Natural killer cell (primary cell): ENCODE measurements at regions not wholly inside any gene's neighbourhood (a gene's known extent, or its start where the extent isn't known, plus 50 kb on each side); places are given as distances from the start of the nearest gene placed in this dataset.

Experiments used
- ATAC-seq, 3 donors: fragments of 150-1000 bp in 2 of 3; fragments of 200-7000 bp in 1 of 3; cut with Tn5 transposase; 1 replicate in 1 of 3; 2 replicates in 2 of 3; pipeline ENCODE4 v1.10.0; 2021; ENCODE audit warnings: mild to moderate bottlenecking in 2 of 3, moderate library complexity in 2 of 3
- DNase-seq, 2 donors: peaks; one replicate each; pipeline versions ENCODE4 v3.0.0 to v3.0.0-alpha.2; 2013 to 2021; ENCODE audit warnings: mixed read lengths in 1 of 2
- H3K27ac ChIP-seq: one replicate; pipeline ENCODE4 v1.5.1; 2013; ENCODE audit warnings: mild to moderate bottlenecking, low read length
- H3K27me3 ChIP-seq: one replicate; pipeline ENCODE4 v1.6.1; 2013; ENCODE audit warnings: low read length; ENCODE audit not compliant: control insufficient read depth, insufficient read depth
- H3K36me3 ChIP-seq: one replicate; pipeline ENCODE4 v1.6.1; 2013; ENCODE audit warnings: low read length; ENCODE audit not compliant: control insufficient read depth, insufficient read depth
- H3K4me1 ChIP-seq: one replicate; pipeline ENCODE4 v1.6.1; 2013; ENCODE audit warnings: low read length; ENCODE audit not compliant: control insufficient read depth, insufficient read depth
- H3K4me3 ChIP-seq: one replicate; pipeline ENCODE4 v1.5.1; 2013; ENCODE audit warnings: low read length
- H3K9me3 ChIP-seq: one replicate; pipeline ENCODE4 v1.6.1; 2013; ENCODE audit warnings: low read length; ENCODE audit not compliant: control insufficient read depth, insufficient read depth
- H3K27ac Mint-ChIP-seq, 2 donors: one replicate each; pipeline ENCODE4 v1.8.0; 2022; ENCODE audit warnings: mild to moderate bottlenecking in 2 of 2, mixed read lengths in 2 of 2, moderate library complexity in 1 of 2
- H3K27me3 Mint-ChIP-seq, 2 donors: one replicate each; pipeline ENCODE4 v1.8.0; 2022; ENCODE audit warnings: low read depth in 2 of 2, mixed read lengths in 2 of 2
- H3K36me3 Mint-ChIP-seq: one replicate; pipeline ENCODE4 v1.8.0; 2022; ENCODE audit warnings: mixed read lengths
- H3K4me1 Mint-ChIP-seq, 2 donors: one replicate each; pipeline ENCODE4 v1.8.0; 2022; ENCODE audit warnings: mixed read lengths in 2 of 2
- H3K4me3 Mint-ChIP-seq: one replicate; pipeline ENCODE4 v1.8.0; 2022; ENCODE audit warnings: mild to moderate bottlenecking, moderate library complexity, mixed read lengths
- H3K9me3 Mint-ChIP-seq, 2 donors: one replicate each; pipeline ENCODE4 v1.8.0; 2022; ENCODE audit warnings: mixed read lengths in 2 of 2
- WGBS: methylation state at CpG from one replicate; pipeline ENCODE4 v1.1.7; 2013; ENCODE audit warnings: missing lambda C conversion rate; ENCODE audit not compliant: insufficient coverage; 5-methylcytosine and 5-hydroxymethylcytosine counted together
- intact Hi-C: fragments of 100-400 bp; cut with micrococcal nuclease; formaldehyde crosslinking; loops from one replicate; pipeline ENCODE4 v1.14.2; 2022
- TF ChIP-seq, protein P1 (sequence below): fragments of 200-600 bp; IDR thresholded peaks from one replicate; pipeline ENCODE4 v1.8.0; 2022; ENCODE audit warnings: antibody characterized with exemption

DNA sequence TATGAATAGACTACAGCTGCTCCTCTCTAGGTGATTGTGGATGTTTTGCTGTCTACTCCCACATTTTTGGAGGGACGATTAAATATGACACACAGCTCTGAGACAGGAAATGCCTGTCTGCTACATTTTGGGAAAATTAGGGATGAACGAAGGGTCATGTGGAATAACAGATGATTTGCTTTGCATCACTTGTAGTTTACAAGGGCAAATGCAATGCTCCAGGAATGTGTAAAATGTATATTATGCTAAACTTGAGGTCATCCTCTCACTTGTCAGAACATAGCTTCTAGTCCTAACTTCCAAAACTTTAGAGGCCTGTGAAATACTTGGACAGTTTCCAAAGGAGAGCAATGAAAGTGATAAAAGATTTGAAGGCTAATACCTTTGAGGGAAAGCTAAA lies 284.2 kb upstream of the DACH1 start:
- Histone ChIP-seq H3K4me3 (no peak overlapping the region), H3K36me3 (no peaks in the 10 kb centered on the region), H3K9me3 (peaks cover 4% of the 10 kb centered on the region), H3K27ac (no peak overlapping the region), H3K27me3 (no peaks in the 10 kb centered on the region), H3K4me1 (no peaks in the 10 kb centered on the region)
- DNase-seq (no peak), ATAC-seq (no peak)
- 76% methylated on average over 2 of the region's 2 CpGs for WGBS
- Mint-ChIP-seq H3K9me3 (peaks cover 0 to 3% of the 10 kb centered on the region in 2 donors), H3K27me3 (no peaks in the 10 kb centered on the region), H3K4me3 (no peak overlapping the region), H3K4me1 (no peaks in the 10 kb centered on the region), H3K36me3 (no peaks in the 10 kb centered on the region), H3K27ac (no peak overlapping the region)
- TF ChIP-seq, protein P1, sequence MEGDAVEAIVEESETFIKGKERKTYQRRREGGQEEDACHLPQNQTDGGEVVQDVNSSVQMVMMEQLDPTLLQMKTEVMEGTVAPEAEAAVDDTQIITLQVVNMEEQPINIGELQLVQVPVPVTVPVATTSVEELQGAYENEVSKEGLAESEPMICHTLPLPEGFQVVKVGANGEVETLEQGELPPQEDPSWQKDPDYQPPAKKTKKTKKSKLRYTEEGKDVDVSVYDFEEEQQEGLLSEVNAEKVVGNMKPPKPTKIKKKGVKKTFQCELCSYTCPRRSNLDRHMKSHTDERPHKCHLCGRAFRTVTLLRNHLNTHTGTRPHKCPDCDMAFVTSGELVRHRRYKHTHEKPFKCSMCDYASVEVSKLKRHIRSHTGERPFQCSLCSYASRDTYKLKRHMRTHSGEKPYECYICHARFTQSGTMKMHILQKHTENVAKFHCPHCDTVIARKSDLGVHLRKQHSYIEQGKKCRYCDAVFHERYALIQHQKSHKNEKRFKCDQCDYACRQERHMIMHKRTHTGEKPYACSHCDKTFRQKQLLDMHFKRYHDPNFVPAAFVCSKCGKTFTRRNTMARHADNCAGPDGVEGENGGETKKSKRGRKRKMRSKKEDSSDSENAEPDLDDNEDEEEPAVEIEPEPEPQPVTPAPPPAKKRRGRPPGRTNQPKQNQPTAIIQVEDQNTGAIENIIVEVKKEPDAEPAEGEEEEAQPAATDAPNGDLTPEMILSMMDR: no peak
- intact Hi-C loops: no loop called here

DNA sequence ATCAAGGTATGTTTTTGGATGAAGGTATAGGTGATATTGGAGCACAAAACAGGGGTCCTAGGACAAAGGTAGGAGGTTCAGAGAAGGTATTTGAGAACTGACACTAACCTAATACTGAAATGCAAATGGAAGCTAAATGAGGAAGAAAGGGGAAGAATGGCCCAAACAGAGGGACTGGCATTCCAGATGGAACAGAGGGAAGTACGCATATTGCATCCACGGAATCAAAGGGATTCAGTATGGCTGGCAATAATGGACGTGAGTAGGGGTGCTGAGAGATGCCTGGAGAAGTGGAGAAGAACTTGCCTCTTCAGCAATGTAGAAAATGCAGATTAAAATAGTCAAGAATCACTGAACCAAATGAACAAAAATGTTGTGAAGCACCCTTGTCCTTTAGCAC lies 283.5 kb upstream of the DACH1 start:
- H3K36me3 ChIP-seq: no peaks in the 10 kb centered on the region
- DNase-seq (no peak), ATAC-seq (no peak)
- TF ChIP-seq, protein P1: no peak
- H3K27me3 Mint-ChIP-seq: no peaks in the 10 kb centered on the region
- H3K4me3 Mint-ChIP-seq: no peak overlapping the region
- H3K4me3 ChIP-seq: no peak overlapping the region
- peaks cover under 1 to 2% of the 10 kb centered on the region in 2 donors for H3K9me3 Mint-ChIP-seq
- H3K9me3 ChIP-seq: peaks cover 4% of the 10 kb centered on the region
- H3K27me3 ChIP-seq: no peaks in the 10 kb centered on the region
- no peaks in the 10 kb centered on the region for H3K4me1 ChIP-seq
- H3K27ac ChIP-seq: no peak overlapping the region
- H3K4me1 Mint-ChIP-seq: no peaks in the 10 kb centered on the region
- 85% methylated on average over 3 of the region's 3 CpGs for WGBS
- H3K36me3 Mint-ChIP-seq: no peaks in the 10 kb centered on the region
- intact Hi-C loops: no loop called here
- H3K27ac Mint-ChIP-seq: no peak overlapping the region

DNA sequence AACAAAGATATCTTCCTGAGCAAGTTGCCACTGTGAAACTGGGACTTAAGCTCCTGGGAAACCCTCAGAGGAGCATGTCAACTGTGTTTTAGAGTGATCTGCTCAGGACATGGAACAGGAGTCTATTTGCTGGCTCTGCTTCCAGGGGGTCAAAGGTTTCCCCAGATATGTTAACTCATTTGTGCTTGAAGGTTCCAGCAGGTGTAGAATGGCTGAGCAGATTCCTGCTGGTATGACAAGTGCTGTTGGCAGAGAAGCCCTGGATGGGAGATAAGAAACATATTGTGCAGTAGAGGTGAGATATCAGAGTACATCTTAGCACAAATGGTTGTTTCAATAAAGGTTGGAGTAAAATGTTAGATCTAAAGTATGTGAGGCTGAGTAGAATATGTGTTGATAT lies 282.7 kb upstream of the DACH1 start:
- Mint-ChIP-seq H3K27ac (no peak overlapping the region), H3K9me3 (peaks cover 7 to 9% of the 10 kb centered on the region in 2 donors), H3K4me1 (no peaks in the 10 kb centered on the region), H3K36me3 (no peaks in the 10 kb centered on the region), H3K27me3 (no peaks in the 10 kb centered on the region), H3K4me3 (no peak overlapping the region)
- TF ChIP-seq, protein P1: no peak
- DNase-seq: no peak
- ATAC-seq: no peak
- H3K4me3 ChIP-seq: no peak overlapping the region
- H3K36me3 ChIP-seq: no peaks in the 10 kb centered on the region
- intact Hi-C loops: no loop called here
- H3K9me3 ChIP-seq: peaks cover 4% of the 10 kb centered on the region
- H3K4me1 ChIP-seq: no peaks in the 10 kb centered on the region
- no peak overlapping the region for H3K27ac ChIP-seq
- no peaks in the 10 kb centered on the region for H3K27me3 ChIP-seq

DNA sequence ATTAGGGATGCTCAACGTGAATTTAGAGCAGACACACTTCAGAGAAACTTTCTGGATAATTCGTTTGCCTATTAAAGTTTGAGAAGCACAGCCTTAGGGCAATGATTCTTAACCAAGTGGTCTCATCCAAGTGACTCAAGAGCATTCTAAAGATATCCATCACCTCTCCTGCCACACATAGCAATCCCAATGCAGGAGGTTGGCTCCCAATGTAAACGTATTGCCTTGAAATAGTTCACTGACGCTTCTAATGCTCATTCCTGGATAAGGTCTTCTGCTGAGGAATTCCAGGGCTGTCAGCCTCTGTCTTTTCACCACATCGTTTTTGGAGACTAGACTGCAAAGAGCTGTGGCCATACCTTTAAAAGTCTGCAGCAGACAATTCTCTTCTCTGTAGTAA lies 279.8 kb upstream of the DACH1 start:
- H3K36me3 Mint-ChIP-seq: no peaks in the 10 kb centered on the region
- peaks cover 12 to 13% of the 10 kb centered on the region in 2 donors for H3K9me3 Mint-ChIP-seq
- H3K4me1 Mint-ChIP-seq: no peaks in the 10 kb centered on the region
- H3K4me1 ChIP-seq: no peaks in the 10 kb centered on the region
- H3K9me3 ChIP-seq: peaks cover 7% of the 10 kb centered on the region
- DNase-seq (no peak), ATAC-seq (no peak)
- TF ChIP-seq, protein P1: no peak
- H3K36me3 ChIP-seq: no peaks in the 10 kb centered on the region
- 78% methylated on average over 5 of the region's 5 CpGs for WGBS
- H3K4me3 ChIP-seq: no peak overlapping the region
- no peak overlapping the region for H3K27ac Mint-ChIP-seq
- no peak overlapping the region for H3K4me3 Mint-ChIP-seq
- H3K27ac ChIP-seq: no peak overlapping the region
- intact Hi-C loops: no loop called here
- H3K27me3 Mint-ChIP-seq: no peaks in the 10 kb centered on the region
- H3K27me3 ChIP-seq: no peaks in the 10 kb centered on the region
